DMS 273 (cell line): ENCODE measurements at regions not wholly inside any gene's neighbourhood (a gene's known extent, or its start where the extent isn't known, plus 50 kb on each side); places are given as distances from the start of the nearest gene placed in this dataset.
A peak's percentile ranks its signal among the peaks of the same experiment; 100 is the strongest.

Experiments
- DNase-seq: peaks from one replicate; lab custom pipeline; 2025; ENCODE audit not compliant: unreplicated experiment; lab: John Stamatoyannopoulos, UW

- no peak for DNase-seq
These were observed 103.0 kb upstream of the SFSWAP start for GRCh38 chr12:131607658-131608447.

DNA sequence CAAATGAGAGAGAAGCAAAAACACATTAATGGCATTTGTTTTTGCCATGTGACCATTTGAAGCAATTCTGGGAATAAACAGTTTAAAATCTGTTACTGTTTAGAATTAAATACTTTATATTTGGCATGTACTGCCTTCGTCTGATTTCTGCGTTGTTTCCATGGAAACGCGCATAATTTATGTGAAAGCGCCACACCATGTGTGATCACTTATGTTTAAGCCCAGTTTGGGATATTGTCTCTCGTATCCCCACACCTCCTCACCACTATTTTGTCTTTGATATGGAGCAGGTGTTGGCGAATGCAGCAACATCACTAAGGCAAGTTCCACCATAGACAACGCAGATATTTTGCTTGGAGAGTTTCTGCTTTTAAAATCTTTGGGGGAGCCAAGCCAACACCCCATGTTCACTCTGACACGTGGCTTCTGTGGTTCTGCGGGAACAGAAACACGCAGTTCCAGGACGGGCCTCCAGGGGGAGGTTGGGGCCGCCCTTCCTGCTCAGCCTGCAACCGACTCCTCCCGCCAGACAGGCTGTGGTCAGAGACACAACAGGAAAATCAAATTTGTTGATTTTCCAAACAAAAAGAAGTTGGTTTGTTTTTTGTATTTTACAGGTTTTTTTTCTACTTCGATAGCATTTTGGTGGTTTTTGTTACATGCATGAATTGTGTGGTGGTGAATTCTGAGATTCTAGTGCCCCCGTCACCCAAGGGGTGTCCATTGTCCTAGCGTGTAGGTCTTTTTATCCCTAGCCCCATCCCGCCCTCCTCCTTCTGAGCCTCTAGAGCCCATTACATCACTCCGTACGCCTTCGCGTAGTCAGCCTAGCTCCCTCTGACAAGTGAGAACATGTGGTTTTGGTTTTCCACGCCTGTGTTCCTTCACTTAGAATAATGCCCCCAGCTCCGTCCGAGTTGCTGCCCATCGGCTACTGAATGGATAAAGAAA, 101.9 kb upstream of the SFSWAP start:
- DNase-seq, result peak; percentile 63

DNA sequence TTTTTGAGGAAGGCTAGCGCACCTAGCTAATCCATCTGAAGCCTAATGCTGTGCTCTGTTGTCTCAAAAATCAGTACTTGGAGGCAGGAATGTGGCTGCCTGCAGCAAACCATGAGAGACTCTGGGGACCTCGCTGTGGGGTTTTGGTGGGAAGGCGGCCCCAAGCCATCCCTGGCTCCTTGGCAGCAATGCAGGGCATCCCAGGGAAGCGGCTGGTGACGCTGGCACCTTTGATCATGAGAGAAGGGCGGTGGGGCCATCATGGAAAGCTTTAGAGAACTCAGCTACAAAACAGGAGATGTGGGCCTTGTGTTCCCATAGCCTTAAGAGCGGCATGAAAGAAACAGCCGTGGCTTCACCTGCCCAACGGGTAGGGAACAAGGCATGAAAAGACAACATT, 101.1 kb upstream of the SFSWAP start:
- no peak for DNase-seq

DNA sequence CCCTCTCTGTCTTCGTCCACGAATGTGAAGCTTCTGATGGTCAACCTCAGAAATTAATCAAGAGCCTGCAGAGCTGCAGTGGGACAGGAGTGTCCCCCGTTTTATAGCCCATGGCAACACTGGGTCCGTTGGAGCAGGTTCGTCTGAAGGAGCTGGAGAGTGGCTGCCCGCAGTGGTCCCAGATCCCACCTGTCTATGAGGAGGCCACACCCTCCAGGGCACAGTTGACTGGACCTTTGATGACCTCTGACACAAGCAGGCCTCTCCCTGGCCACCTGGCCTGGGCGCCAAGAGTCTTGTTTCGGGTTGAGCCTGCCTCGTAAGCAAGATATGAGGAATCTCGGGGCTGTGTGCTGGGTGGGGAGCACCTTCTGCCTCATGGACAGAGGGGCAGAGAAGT, 100.7 kb upstream of the SFSWAP start:
- no peak for DNase-seq

- no peak for DNase-seq
These were observed 100.0 kb upstream of the SFSWAP start for GRCh38 chr12:131610891-131611290.

DNA sequence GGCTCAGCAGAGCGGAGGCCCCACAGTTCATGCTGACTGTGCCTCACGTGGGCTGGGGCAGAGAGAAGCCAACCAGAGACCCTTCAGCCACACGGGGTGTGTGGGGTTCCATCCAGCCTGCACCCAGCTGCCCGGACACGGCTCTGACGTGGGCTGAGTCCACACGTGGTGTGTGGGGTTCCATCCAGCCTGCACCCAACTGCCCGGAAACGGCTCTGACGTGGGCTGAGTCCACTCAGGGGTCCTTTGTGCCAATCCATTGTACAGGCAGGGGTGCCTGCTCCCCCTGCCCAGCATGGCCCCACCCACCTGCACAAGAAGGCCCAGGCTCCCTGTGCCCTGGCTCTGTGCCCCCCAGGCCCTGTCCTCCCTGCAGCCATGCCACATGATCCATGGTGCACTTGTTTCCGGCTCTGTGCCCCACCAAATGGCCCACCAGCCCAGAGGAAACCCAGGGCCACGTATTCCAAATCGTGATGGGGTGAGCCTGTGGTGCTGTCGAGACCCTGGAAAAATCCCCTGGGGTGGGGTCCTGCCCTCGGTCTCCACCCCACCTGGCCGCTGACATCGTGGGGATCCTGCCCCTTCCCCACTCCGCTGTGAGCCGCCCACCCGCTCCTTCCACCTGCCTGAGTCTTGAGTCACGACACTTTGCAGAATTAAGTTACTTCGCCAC, 99.3 kb upstream of the SFSWAP start:
- no peak for DNase-seq

- no peak for DNase-seq
These were observed 98.7 kb upstream of the SFSWAP start for GRCh38 chr12:131612092-131612755.

DNA sequence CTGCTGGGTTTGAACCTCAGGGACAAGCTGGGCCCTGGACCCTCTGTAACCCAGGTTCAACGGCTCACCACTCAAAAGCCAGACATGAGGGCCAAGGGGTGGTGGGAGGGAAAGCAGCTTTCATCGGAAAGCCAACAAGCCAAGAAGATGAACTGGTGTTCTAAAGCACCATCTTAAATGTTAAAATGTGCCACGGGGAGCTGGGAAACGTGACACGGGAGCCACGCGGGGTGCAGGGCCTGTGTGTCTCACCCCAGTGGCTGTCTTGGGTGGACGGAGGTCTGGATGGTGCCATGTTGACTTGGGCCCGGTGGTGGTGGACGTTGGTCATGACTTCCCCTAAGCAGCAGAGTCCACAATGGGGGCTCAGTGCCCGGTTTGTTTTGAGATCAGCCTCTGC, 97.7 kb upstream of the SFSWAP start:
- no peak for DNase-seq

DNA sequence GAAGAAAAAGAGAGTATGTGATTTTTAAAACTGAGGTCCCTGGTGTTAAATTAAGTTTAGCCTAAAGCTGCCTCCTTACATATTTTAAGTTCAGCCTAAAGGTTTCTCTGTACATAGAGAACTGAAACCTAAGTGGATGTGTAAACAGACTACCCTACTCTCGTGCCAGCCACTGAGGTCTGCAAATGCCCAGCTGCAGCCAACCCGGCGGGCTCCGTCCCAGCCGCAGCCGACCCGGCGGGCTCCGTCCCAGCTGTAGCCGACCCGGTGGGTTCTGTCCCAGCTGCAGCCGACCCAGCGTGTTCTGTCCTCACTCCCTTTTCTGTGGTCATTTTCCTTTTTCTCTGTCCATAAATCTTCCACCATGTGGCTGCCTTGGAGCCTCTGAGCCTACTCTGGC, 97.2 kb upstream of the SFSWAP start:
- DNase-seq, result no peak

DNA sequence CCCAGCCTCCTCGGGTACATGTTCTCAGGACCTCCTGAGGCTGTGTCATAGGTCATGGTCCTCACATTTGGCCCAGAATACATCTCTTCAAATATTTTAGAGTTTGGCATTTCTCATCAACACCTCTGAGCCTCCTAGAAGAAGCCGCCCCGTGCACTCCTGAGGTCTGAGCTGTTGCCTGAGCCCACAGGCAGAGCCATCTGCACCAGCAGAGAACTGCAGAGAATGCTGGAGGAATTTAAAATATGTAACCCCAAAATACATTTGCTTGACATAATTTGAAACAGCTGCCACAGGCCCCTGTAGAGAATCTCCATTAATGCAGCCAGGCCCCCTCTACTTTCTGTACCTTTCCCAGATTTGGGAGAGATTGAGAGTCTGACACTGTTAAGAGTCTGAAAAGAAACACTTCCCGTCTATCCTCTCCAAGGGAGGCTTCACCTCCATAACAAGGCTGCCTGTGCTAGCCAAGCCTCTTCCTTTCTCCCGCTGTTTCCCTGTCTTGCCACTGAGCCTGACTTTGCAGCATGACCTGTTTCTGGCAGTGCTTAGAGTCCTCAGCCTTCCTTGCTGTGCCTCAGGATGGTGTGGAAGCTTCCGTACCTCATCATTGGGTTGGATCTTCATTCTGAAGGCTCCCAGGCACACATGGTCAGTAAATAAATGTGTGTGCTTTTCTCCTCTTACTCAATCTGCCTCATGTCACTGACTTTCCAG, 95.4 kb upstream of the SFSWAP start:
- no peak for DNase-seq

- DNase-seq, result no peak
These were observed 94.7 kb upstream of the SFSWAP start for GRCh38 chr12:131616043-131616700.

DNA sequence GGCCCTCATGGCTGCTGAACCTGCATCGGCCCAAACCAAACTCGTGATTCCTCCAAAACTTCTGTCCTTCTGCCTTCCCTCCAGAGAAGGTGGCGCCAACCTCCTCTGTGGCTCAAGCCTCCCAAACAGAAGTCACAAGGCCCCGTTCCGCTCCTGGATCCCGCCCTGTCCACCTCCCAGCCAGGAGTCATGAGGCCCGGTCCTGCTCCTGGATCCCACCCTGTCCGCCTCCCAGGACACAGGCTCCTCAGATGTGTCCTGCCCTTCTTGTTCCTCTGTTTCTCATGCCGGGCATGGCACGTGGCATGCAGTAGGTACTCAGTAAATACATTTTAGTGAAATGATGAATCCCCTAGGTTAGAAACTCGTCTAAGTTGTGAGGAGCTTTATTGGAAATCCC, 94.2 kb upstream of the SFSWAP start:
- DNase-seq, result no peak

DNA sequence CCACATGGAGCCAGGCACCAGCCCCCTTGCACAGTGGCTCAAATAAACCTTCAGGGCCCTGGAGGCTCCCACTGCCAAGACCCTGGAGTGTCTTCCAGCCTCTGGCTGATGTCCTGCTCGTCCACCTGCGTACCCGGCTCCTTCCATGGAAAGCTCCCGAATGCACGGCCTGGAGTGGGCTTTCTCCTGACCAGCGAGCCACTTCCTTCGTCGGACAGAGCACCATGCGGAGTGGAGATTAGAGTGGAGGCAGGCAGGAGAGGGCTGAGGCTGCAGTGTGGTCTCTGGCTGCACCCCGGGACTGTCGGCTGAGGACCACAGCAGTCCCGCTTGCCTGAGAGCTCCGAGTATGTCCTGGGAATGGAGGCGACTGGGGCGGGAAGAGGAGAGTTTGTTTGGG, 93.7 kb upstream of the SFSWAP start:
- no peak for DNase-seq

- DNase-seq, result no peak
These were observed 93.1 kb upstream of the SFSWAP start for GRCh38 chr12:131617596-131618302.

GRCh38 chr12:131618303-131618658, 92.6 kb upstream of the SFSWAP start:
- DNase-seq, result peak; percentile 4

DNA sequence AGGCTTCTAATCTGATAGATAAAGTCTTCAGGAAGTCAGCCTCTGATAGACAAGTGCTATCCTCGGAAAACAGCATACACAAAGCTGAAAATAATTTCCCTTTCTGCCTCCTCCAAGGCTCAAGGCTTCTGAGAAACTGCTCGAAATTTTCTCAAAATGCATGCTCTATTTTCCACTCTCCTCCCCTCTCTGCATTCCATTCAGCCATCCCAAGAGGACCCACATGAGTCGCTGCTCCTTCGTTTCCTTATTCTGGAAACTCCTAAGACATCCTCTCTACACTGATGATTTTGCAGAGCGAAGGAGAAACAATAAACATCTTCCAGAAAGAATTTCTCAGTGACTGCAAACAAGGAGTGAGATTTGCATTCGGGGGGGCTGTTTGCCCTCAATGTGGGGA, 92.2 kb upstream of the SFSWAP start:
- no peak for DNase-seq

DNA sequence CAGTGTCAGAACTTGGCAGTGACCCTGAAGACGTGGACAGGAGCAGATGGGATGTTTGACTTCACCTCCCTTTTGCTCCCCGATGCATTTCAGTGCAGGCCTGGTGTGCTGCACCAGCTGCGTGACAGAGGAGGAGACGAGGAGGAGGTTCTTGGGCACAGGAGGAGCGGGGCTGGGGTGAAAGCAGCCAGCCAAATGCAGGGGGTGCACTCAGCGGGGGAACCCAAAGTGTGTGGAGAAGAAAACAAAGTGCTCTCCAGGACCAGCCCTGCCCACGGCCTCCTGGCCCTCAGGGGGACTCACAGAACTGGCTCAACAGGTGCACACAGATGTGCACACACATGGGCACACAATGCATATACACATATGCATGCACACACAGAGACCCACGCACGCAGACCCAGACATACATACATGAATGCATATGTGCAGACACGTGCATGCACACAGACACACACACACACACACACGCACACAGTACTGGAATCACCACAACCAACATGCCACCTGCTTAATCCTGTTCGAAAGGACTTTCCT, 91.7 kb upstream of the SFSWAP start:
- no peak for DNase-seq

GRCh38 chr12:131619736-131620506, 91.0 kb upstream of the SFSWAP start:
- no peak for DNase-seq
